H1 (cell line): ENCODE measurements at regions not wholly inside any gene's neighbourhood (a gene's known extent, or its start where the extent isn't known, plus 50 kb on each side); places are given as distances from the start of the nearest gene placed in this dataset.

Experiments used
- CBX5 ChIP-seq: fragments of 300-800, 300-1000 bp; sonication (generic); IDR thresholded peaks from 2 replicates; pipeline ENCODE4 v1.7.1; 2016; ENCODE audit warnings: antibody characterized with exemption, low read length, low read depth
- CEBPB ChIP-seq: IDR thresholded peaks from 2 replicates; pipeline ENCODE4 v1.6.1; 2012; ENCODE audit warnings: low read depth, low read length
- GABPA ChIP-seq: IDR thresholded peaks from 2 replicates; pipeline ENCODE4 v1.6.1; 2011; ENCODE audit warnings: mild to moderate bottlenecking, low read length, moderate library complexity, borderline replicate concordance; ENCODE audit not compliant: insufficient read depth
- POLR2A ChIP-seq, 2 experiments: IDR thresholded peaks; 1 replicate in 1 of 2; 2 replicates in 1 of 2; pipeline ENCODE4 v1.6.1; 2011; ENCODE audit warnings: low read depth in 2 of 2, low read length in 2 of 2, mild to moderate bottlenecking in 2 of 2; ENCODE audit errors: control extremely low read depth in 1 of 2
- RBBP5 ChIP-seq: IDR thresholded peaks from 2 replicates; pipeline ENCODE4 v1.7.1; 2012; ENCODE audit warnings: low read depth, mild to moderate bottlenecking, inconsistent platforms, low read length, moderate library complexity, borderline replicate concordance
- RFX5 ChIP-seq: IDR thresholded peaks from 2 replicates; pipeline ENCODE4 v1.6.1; 2011; ENCODE audit warnings: low read depth, low read length, improper control_type of control experiment, borderline replicate concordance
- RXRA ChIP-seq: IDR thresholded peaks from 2 replicates; pipeline ENCODE4 v1.6.1; 2011; ENCODE audit warnings: low read depth, mild to moderate bottlenecking, low read length, moderate library complexity; ENCODE audit not compliant: insufficient read depth
- TF ChIP-seq, protein P1 (sequence below): fragments of 300-600 bp; sonication (generic); IDR thresholded peaks from 2 replicates; pipeline ENCODE4 v1.7.1; 2012; ENCODE audit warnings: low read length, moderate library complexity, mild to moderate bottlenecking, inconsistent platforms; ENCODE audit not compliant: insufficient replicate concordance
- TF ChIP-seq, protein P2 (sequence below): IDR thresholded peaks from 2 replicates; pipeline ENCODE4 v1.6.1; 2011; ENCODE audit warnings: low read depth, mild to moderate bottlenecking, low read length; ENCODE audit not compliant: insufficient read depth

DNA sequence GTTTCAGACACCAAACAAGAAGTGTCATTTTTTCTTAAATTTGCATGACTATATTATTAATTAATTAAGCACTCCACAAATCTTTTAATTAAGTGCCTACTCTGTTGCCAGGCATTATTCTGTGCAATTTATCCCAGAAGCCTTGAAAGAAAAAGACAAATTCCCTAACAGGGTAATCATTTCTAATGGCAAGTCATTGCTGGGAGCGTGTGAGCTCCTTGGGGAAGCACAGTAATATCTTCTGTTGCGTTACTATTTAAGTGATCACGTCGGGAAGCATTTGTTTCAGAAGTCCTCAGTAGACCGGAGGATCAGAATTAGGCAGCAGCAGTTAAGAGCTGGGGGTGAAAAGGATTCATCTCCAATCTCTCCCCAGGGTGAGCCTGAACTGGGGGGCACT is 276.8 kb upstream of the RNF32 start (continued):
- TF ChIP-seq, protein P1, sequence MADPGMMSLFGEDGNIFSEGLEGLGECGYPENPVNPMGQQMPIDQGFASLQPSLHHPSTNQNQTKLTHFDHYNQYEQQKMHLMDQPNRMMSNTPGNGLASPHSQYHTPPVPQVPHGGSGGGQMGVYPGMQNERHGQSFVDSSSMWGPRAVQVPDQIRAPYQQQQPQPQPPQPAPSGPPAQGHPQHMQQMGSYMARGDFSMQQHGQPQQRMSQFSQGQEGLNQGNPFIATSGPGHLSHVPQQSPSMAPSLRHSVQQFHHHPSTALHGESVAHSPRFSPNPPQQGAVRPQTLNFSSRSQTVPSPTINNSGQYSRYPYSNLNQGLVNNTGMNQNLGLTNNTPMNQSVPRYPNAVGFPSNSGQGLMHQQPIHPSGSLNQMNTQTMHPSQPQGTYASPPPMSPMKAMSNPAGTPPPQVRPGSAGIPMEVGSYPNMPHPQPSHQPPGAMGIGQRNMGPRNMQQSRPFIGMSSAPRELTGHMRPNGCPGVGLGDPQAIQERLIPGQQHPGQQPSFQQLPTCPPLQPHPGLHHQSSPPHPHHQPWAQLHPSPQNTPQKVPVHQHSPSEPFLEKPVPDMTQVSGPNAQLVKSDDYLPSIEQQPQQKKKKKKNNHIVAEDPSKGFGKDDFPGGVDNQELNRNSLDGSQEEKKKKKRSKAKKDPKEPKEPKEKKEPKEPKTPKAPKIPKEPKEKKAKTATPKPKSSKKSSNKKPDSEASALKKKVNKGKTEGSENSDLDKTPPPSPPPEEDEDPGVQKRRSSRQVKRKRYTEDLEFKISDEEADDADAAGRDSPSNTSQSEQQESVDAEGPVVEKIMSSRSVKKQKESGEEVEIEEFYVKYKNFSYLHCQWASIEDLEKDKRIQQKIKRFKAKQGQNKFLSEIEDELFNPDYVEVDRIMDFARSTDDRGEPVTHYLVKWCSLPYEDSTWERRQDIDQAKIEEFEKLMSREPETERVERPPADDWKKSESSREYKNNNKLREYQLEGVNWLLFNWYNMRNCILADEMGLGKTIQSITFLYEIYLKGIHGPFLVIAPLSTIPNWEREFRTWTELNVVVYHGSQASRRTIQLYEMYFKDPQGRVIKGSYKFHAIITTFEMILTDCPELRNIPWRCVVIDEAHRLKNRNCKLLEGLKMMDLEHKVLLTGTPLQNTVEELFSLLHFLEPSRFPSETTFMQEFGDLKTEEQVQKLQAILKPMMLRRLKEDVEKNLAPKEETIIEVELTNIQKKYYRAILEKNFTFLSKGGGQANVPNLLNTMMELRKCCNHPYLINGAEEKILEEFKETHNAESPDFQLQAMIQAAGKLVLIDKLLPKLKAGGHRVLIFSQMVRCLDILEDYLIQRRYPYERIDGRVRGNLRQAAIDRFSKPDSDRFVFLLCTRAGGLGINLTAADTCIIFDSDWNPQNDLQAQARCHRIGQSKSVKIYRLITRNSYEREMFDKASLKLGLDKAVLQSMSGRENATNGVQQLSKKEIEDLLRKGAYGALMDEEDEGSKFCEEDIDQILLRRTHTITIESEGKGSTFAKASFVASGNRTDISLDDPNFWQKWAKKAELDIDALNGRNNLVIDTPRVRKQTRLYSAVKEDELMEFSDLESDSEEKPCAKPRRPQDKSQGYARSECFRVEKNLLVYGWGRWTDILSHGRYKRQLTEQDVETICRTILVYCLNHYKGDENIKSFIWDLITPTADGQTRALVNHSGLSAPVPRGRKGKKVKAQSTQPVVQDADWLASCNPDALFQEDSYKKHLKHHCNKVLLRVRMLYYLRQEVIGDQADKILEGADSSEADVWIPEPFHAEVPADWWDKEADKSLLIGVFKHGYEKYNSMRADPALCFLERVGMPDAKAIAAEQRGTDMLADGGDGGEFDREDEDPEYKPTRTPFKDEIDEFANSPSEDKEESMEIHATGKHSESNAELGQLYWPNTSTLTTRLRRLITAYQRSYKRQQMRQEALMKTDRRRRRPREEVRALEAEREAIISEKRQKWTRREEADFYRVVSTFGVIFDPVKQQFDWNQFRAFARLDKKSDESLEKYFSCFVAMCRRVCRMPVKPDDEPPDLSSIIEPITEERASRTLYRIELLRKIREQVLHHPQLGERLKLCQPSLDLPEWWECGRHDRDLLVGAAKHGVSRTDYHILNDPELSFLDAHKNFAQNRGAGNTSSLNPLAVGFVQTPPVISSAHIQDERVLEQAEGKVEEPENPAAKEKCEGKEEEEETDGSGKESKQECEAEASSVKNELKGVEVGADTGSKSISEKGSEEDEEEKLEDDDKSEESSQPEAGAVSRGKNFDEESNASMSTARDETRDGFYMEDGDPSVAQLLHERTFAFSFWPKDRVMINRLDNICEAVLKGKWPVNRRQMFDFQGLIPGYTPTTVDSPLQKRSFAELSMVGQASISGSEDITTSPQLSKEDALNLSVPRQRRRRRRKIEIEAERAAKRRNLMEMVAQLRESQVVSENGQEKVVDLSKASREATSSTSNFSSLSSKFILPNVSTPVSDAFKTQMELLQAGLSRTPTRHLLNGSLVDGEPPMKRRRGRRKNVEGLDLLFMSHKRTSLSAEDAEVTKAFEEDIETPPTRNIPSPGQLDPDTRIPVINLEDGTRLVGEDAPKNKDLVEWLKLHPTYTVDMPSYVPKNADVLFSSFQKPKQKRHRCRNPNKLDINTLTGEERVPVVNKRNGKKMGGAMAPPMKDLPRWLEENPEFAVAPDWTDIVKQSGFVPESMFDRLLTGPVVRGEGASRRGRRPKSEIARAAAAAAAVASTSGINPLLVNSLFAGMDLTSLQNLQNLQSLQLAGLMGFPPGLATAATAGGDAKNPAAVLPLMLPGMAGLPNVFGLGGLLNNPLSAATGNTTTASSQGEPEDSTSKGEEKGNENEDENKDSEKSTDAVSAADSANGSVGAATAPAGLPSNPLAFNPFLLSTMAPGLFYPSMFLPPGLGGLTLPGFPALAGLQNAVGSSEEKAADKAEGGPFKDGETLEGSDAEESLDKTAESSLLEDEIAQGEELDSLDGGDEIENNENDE = no peak
- TF ChIP-seq RFX5 (no peak), GABPA (no peak), RBBP5 (no peak), CEBPB (no peak), RXRA (no peak), POLR2A (IDR thresholded peaks at IDR 0.05; ENCODE audit: control extremely low read depth in 1 of 2, low read depth in 2 of 2, low read length in 2 of 2) (no peak), CBX5 (no peak)
- TF ChIP-seq, protein P2, sequence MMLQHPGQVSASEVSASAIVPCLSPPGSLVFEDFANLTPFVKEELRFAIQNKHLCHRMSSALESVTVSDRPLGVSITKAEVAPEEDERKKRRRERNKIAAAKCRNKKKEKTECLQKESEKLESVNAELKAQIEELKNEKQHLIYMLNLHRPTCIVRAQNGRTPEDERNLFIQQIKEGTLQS = no peak
